ENCODE measurements at regions not wholly inside any gene's neighbourhood (a gene's known extent, or its start where the extent isn't known, plus 50 kb on each side); places are given as distances from the start of the nearest gene placed in this dataset.

- no peak for DNase-seq (ENCODE audit: low read depth)
Observed at GRCh38 chr15:62985768-62986167, 56.8 kb upstream of the TPM1 start.

- DNase-seq (ENCODE audit: low read depth): no peak
Observed at GRCh38 chr15:62986948-62987347, 55.6 kb upstream of the TPM1 start.

GRCh38 chr15:62988701-62989100 lies 53.8 kb upstream of the TPM1 start:
- DNase-seq (ENCODE audit: low read depth): no peak

- no peak for DNase-seq (ENCODE audit: low read depth)
Observed at GRCh38 chr15:62989366-62990055, 53.0 kb upstream of the TPM1 start.

- DNase-seq (ENCODE audit: low read depth): no peak
Observed at GRCh38 chr15:62991698-62992097, 50.8 kb upstream of the TPM1 start.

GRCh38 chr15:62992302-62992701 lies 50.2 kb upstream of the TPM1 start:
- no peak for DNase-seq (ENCODE audit: low read depth)
